IMR-90 (cell line): ENCODE measurements at regions not wholly inside any gene's neighbourhood (a gene's known extent, or its start where the extent isn't known, plus 50 kb on each side); places are given as distances from the start of the nearest gene placed in this dataset.

Experiments used
- ATAC-seq: fragments of 200-7000 bp; cut with Tn5 transposase; 2 replicates; pipeline ENCODE4 v1.9.1; 2020; ENCODE audit warnings: low read depth, mild to moderate bottlenecking, moderate library complexity
- BruUV-seq: library from RNA; stranded (reverse); fragments of 400-500 nt; replicated peaks from 2 replicates; lab custom pipeline; 2021; lab: Mats Ljungman, UMichigan
- CTCF ChIA-PET: fragments of 300-600 bp; formaldehyde crosslinking; extraction: SDS; loops from one replicate; lab custom pipeline; 2021; ENCODE audit warnings: antibody characterized with exemption; lab: Yijun Ruan, JAX
- POLR2A ChIA-PET: fragments of 300-600 bp; sonication (Branson Sonifier 250); formaldehyde crosslinking; loops from one replicate; lab custom pipeline; 2022; ENCODE audit warnings: antibody characterized with exemption; ENCODE audit not compliant: unreplicated experiment; lab: Charles Lee
- DNase-seq: peaks from one replicate; pipeline ENCODE4 v3.0.0; 2013
- H2AFZ ChIP-seq: replicated peaks from 2 replicates; pipeline ENCODE3; 2013; ENCODE audit warnings: low read length, mild to moderate bottlenecking; ENCODE audit not compliant: poor library complexity
- H2AK5ac ChIP-seq: 2 replicates; pipeline ENCODE4 v1.6.1; 2013; ENCODE audit warnings: low read depth, low read length, inconsistent platforms
- H2AK9ac ChIP-seq: replicated peaks from 2 replicates; pipeline ENCODE3; 2013; ENCODE audit warnings: mild to moderate bottlenecking, low read depth, low read length, moderate library complexity; ENCODE audit not compliant: poor library complexity
- H2BK120ac ChIP-seq: 2 replicates; pipeline ENCODE4 v1.6.1; 2013; ENCODE audit warnings: low read depth, low read length, inconsistent platforms
- H2BK15ac ChIP-seq: 3 replicates; pipeline ENCODE4 v1.6.1; 2013; ENCODE audit warnings: low read depth, low read length, inconsistent platforms
- H2BK20ac ChIP-seq: 2 replicates; pipeline ENCODE4 v1.6.1; 2013; ENCODE audit warnings: low read depth, mild to moderate bottlenecking, inconsistent platforms, low read length, moderate library complexity
- H2BK5ac ChIP-seq: 2 replicates; pipeline ENCODE4 v1.6.1; 2013; ENCODE audit warnings: mild to moderate bottlenecking, low read depth, low read length, inconsistent platforms; ENCODE audit not compliant: poor library complexity, severe bottlenecking
- H3K14ac ChIP-seq: replicated peaks from 2 replicates; pipeline ENCODE4 v1.6.1; 2013; ENCODE audit warnings: low read depth, low read length, inconsistent platforms
- H3K18ac ChIP-seq: 2 replicates; pipeline ENCODE4 v1.6.1; 2013; ENCODE audit warnings: low read depth, low read length, control low read depth
- H3K23ac ChIP-seq: 2 replicates; pipeline ENCODE4 v1.6.1; 2013; ENCODE audit warnings: low read depth, low read length, inconsistent platforms
- H3K27ac ChIP-seq: 2 replicates; pipeline ENCODE4 v1.5.1; 2013; ENCODE audit warnings: mild to moderate bottlenecking, control low read depth, low read length; ENCODE audit not compliant: insufficient read depth
- H3K27me3 ChIP-seq: 2 replicates; pipeline ENCODE4 v1.6.1; 2013; ENCODE audit warnings: low read length; ENCODE audit not compliant: control insufficient read depth, insufficient read depth
- H3K36me3 ChIP-seq: 2 replicates; pipeline ENCODE4 v1.6.1; 2013; ENCODE audit warnings: low read length, mixed read lengths; ENCODE audit not compliant: control insufficient read depth, insufficient read depth
- H3K4ac ChIP-seq: 2 replicates; pipeline ENCODE4 v1.6.1; 2013; ENCODE audit warnings: low read depth, low read length, inconsistent platforms
- H3K4me1 ChIP-seq: 2 replicates; pipeline ENCODE4 v1.6.1; 2013; ENCODE audit warnings: low read length, mixed read lengths; ENCODE audit not compliant: control insufficient read depth, insufficient read depth
- H3K4me2 ChIP-seq: 2 replicates; pipeline ENCODE4 v1.6.1; 2013; ENCODE audit warnings: low read depth, mild to moderate bottlenecking, control low read depth, low read length, moderate library complexity
- H3K4me3 ChIP-seq: 2 replicates; pipeline ENCODE4 v1.5.1; 2013; ENCODE audit warnings: low read depth, mild to moderate bottlenecking, control low read depth, low read length, moderate library complexity; ENCODE audit not compliant: insufficient read depth
- H3K56ac ChIP-seq: 2 replicates; pipeline ENCODE4 v1.6.1; 2013; ENCODE audit warnings: low read length, inconsistent platforms; ENCODE audit not compliant: insufficient read depth; ENCODE audit errors: extremely low read depth
- H3K79me1 ChIP-seq, 2 experiments: 2 replicates each; pipeline ENCODE4 v1.6.1; 2013; ENCODE audit warnings: low read length in 2 of 2, inconsistent platforms in 1 of 2, low read depth in 1 of 2
- H3K9ac ChIP-seq: 2 replicates; pipeline ENCODE4 v1.6.1; 2013; ENCODE audit warnings: low read depth, low read length, control low read depth
- H3K9me1 ChIP-seq: 2 replicates; pipeline ENCODE4 v1.6.1; 2013; ENCODE audit warnings: low read length, inconsistent platforms; ENCODE audit not compliant: insufficient read depth
- H3K9me3 ChIP-seq: 2 replicates; pipeline ENCODE4 v1.6.1; 2013; ENCODE audit warnings: low read length; ENCODE audit not compliant: control insufficient read depth, insufficient read depth
- H4K20me1 ChIP-seq: 2 replicates; pipeline ENCODE4 v1.6.1; 2013; ENCODE audit warnings: low read length, inconsistent platforms; ENCODE audit not compliant: insufficient read depth
- H4K5ac ChIP-seq: 2 replicates; pipeline ENCODE4 v1.6.1; 2013; ENCODE audit warnings: mild to moderate bottlenecking, low read depth, low read length, control low read depth
- H4K8ac ChIP-seq, 2 experiments: 2 replicates each; pipeline ENCODE4 v1.6.1; 2013; ENCODE audit warnings: low read depth in 2 of 2, low read length in 2 of 2, control low read depth in 1 of 2, inconsistent platforms in 1 of 2
- H4K91ac ChIP-seq: 2 replicates; pipeline ENCODE4 v1.6.1; 2013; ENCODE audit warnings: low read depth, low read length, inconsistent platforms; ENCODE audit not compliant: insufficient read depth
- CEBPB ChIP-seq: IDR thresholded peaks from 2 replicates; pipeline ENCODE4 v1.6.1; 2012; ENCODE audit warnings: low read depth, low read length, improper control_type of control experiment
- FOS ChIP-seq: fragments of 150-350 bp; IDR thresholded peaks from 2 replicates; pipeline ENCODE4 v1.6.1; 2016; ENCODE audit warnings: low read depth, low read length
- MXI1 ChIP-seq: IDR thresholded peaks from 2 replicates; pipeline ENCODE4 v1.6.1; 2012; ENCODE audit warnings: low read depth, mild to moderate bottlenecking, low read length, moderate library complexity, borderline replicate concordance
- RCOR1 ChIP-seq: IDR thresholded peaks from 2 replicates; pipeline ENCODE4 v1.6.1; 2012; ENCODE audit warnings: mild to moderate bottlenecking, low read length, improper control_type of control experiment; ENCODE audit not compliant: insufficient replicate concordance
- WGBS, 2 experiments: methylation state at CpG; one replicate each; pipeline versions ENCODE4 v1.1.5 to v1.1.7; 2013; ENCODE audit warnings: missing lambda C conversion rate in 2 of 2; ENCODE audit not compliant: insufficient read length in 1 of 2; ENCODE audit errors: extremely low coverage in 2 of 2; 5-methylcytosine and 5-hydroxymethylcytosine counted together
- dilution Hi-C: fragments of 300-500 bp; cut with HindIII; formaldehyde crosslinking; loops from one replicate; pipeline ENCODE4 v1.14.3; 2018; ENCODE audit warnings: low sequenced_read_pairs; ENCODE audit not compliant: unreplicated experiment
- in situ Hi-C: fragments of 300-500 bp; cut with MboI; formaldehyde crosslinking; loops from 3 replicates; pipeline ENCODE4 v1.14.3; 2019; ENCODE audit warnings: low sequenced_read_pairs, inconsistent platforms, mixed read lengths
- intact Hi-C: fragments of 100-400 bp; cut with micrococcal nuclease; formaldehyde crosslinking; loops from 2 replicates; pipeline ENCODE4 v1.10.0; 2022

DNA sequence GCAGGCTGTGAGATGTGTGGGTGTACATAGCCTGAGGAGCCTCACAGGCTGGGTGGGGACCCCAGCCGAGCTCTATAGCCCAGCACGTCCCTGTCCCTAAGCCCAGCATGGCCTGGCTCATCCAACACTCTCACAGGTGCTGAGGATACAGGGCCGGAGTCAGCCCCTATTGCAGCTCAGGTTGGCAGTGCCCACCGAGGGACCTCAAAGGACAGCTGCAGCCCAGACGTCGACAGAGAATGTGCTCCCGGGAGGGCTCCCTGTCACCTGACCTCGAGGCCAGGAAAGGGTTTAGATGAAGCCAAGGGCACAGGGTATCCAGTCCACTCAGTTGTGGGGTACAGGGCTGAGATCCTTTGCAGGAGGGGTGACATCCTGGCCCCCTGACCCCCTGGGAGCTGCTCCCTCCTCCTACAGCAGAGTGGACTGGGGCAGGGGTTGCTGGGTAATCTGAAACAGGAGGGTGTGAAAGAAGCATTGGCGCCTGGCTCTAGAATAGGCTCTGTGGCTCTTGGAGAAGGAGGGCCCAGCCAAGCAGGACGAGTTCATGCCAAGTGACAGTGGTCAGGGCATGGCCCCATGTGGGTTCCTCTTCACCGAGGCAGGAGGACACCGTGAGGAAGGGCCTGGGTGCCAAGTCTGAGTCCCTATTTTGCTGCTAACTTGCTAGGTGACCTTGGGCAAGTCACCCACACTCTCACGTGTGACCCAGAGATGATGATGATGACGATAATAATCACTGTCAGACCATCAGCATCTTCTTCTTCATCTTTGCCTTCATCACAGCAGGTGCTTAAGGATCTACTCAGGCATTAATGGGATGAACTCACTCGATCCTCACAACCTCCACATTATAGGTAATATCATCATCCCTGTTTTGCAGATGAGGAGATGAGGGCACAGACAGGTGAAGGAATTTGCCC, 68.0 kb downstream of the RMI2 start:
- dilution Hi-C loops (no loop called here), intact Hi-C loops (no loop called here), in situ Hi-C loops (loop anchor here (5.0 kb wide), 1 partner anchor 229 kb away; no protein-coding TSS in a partner anchor)
- Histone ChIP-seq H2BK5ac (no peak overlapping the region), H3K9ac (no peak overlapping the region), H3K79me1 (no peaks in the 10 kb centered on the region), H3K14ac (no peak overlapping the region), H3K4ac (no peak overlapping the region), H4K5ac (no peak overlapping the region), H3K23ac (no peak overlapping the region), H3K56ac (no peak overlapping the region), H3K9me1 (no peaks in the 10 kb centered on the region), H2BK20ac (no peak overlapping the region), H3K36me3 (no peaks in the 10 kb centered on the region), H3K4me1 (peaks cover 11% of the 10 kb centered on the region), H3K27ac (no peak overlapping the region), H4K20me1 (peaks cover 3% of the 10 kb centered on the region; the same call in 1 of the 2 replicates), H2AFZ (peak overlapping the region; percentile 49), H2AK9ac (no peak overlapping the region), H4K8ac (no peak overlapping the region), H3K4me2 (no peak overlapping the region), H3K18ac (no peak overlapping the region), H2BK15ac (no peak overlapping the region), H3K9me3 (no peaks in the 10 kb centered on the region), H4K91ac (no peak overlapping the region), H3K27me3 (no peaks in the 10 kb centered on the region; the same call in 1 of the 2 replicates), H3K4me3 (no peak overlapping the region), H2BK120ac (no peak overlapping the region), H2AK5ac (peak overlapping the region; percentile 31; the same call in 1 of the 2 replicates)
- no peak for ATAC-seq
- ChIA-PET CTCF (no interaction called here), POLR2A (no interaction called here)
- TF ChIP-seq FOS (no peak), CEBPB (no peak), MXI1 (no peak), RCOR1 (no peak)
- no peak for DNase-seq
- BruUV-seq = no TSS peak
- WGBS, 2 experiments = 70% methylated on average over 3 of the region's 15 CpGs; no CpG with 5 or more reads in 1 of the 2 experiments
